Small intestine (tissue), 7 donors: ENCODE measurements at regions not wholly inside any gene's neighbourhood (a gene's known extent, or its start where the extent isn't known, plus 50 kb on each side); places are given as distances from the start of the nearest gene placed in this dataset.
"Not testable (repeated sequence)": the region's sequence is repeated elsewhere in the genome, so short reads cannot be mapped to it uniquely, and the experiment has no call there.

Source experiments
- DNase-seq, 2 donors: peaks; one replicate each; pipeline versions ENCODE4 v3.0.0 to v3.0.0-alpha.2; 2013
- FAIRE-seq: peaks from 2 replicates; lab custom pipeline; 2012; peaks lifted over from hg19 to GRCh38; lab: Jason Lieb, UNC
- H3K27ac ChIP-seq, 3 donors: one replicate each; pipeline ENCODE4 v1.5.1; 2013; ENCODE audit warnings: low read length in 2 of 3, mild to moderate bottlenecking in 2 of 3, control low read depth in 1 of 3, inconsistent platforms in 1 of 3, low read depth in 1 of 3, moderate library complexity in 1 of 3
- H3K27me3 ChIP-seq, 3 donors: one replicate each; pipeline ENCODE4 v1.6.1; 2013; ENCODE audit warnings: low read length in 3 of 3, inconsistent platforms in 1 of 3; ENCODE audit not compliant: control insufficient read depth in 3 of 3, insufficient read depth in 3 of 3
- H3K36me3 ChIP-seq, 3 donors: one replicate each; pipeline ENCODE4 v1.6.1; 2013; ENCODE audit warnings: low read length in 3 of 3, inconsistent platforms in 1 of 3, low read depth in 1 of 3, mild to moderate bottlenecking in 1 of 3, moderate library complexity in 1 of 3; ENCODE audit not compliant: control insufficient read depth in 3 of 3, insufficient read depth in 2 of 3
- H3K4me1 ChIP-seq, 3 donors: one replicate each; pipeline ENCODE4 v1.6.1; 2013; ENCODE audit warnings: low read length in 2 of 3, inconsistent platforms in 1 of 3, low read depth in 1 of 3, mild to moderate bottlenecking in 1 of 3, moderate library complexity in 1 of 3; ENCODE audit not compliant: control insufficient read depth in 3 of 3, insufficient read depth in 2 of 3
- H3K4me3 ChIP-seq, 3 donors: one replicate each; pipeline ENCODE4 v1.5.1; 2013; ENCODE audit warnings: low read length in 3 of 3, control low read depth in 1 of 3, inconsistent platforms in 1 of 3, low read depth in 1 of 3, mild to moderate bottlenecking in 1 of 3, moderate library complexity in 1 of 3
- H3K9me3 ChIP-seq, 2 donors: one replicate each; pipeline ENCODE4 v1.6.1; 2013; ENCODE audit warnings: low read depth in 1 of 2, low read length in 1 of 2; ENCODE audit not compliant: control insufficient read depth in 2 of 2, insufficient read depth in 1 of 2
- WGBS, 3 donors: extraction: QIAGEN DNeasy Blood & Tissue Kit; methylation state at CpG; one replicate each; pipeline ENCODE4 v1.1.7; 2013; 5-methylcytosine and 5-hydroxymethylcytosine counted together
- donor health status: healthy with polysubstance abuse.
- donor health status: control.
- donor health status: control.
- donor health status: Bipolar disorder and iron deficiency.
- donor health status: healthy.

GRCh38 chr10:64699244-64699643 lies 1178.0 kb downstream of the REEP3 start:
- no peak overlapping the region for H3K4me3 ChIP-seq
- no peaks in the 10 kb centered on the region for H3K27me3 ChIP-seq
- no peaks in the 10 kb centered on the region for H3K4me1 ChIP-seq
- no peaks in the 10 kb centered on the region for H3K36me3 ChIP-seq
- DNase-seq, result no peak
- no peak for FAIRE-seq
- H3K9me3 ChIP-seq, result peaks cover 0 to 3% of the 10 kb centered on the region in 2 donors
- no peak overlapping the region for H3K27ac ChIP-seq
- 26 to 62% (median 40%) methylated on average over 3 of the region's 3 CpGs for WGBS, 3 donors

GRCh38 chr10:64702086-64702485 lies 1180.9 kb downstream of the REEP3 start:
- not testable (repeated sequence) for H3K4me3 ChIP-seq, H3K36me3 ChIP-seq, H3K27me3 ChIP-seq, FAIRE-seq, H3K9me3 ChIP-seq, DNase-seq, H3K4me1 ChIP-seq, H3K27ac ChIP-seq
- WGBS, 3 donors, result 38 to 72% (median 47%) methylated on average over 3 of the region's 3 CpGs

- Histone ChIP-seq H3K4me3 (no peak overlapping the region), H3K27me3 (no peaks in the 10 kb centered on the region), H3K4me1 (no peaks in the 10 kb centered on the region), H3K27ac (no peak overlapping the region), H3K36me3 (no peaks in the 10 kb centered on the region), H3K9me3 (no peaks in the 10 kb centered on the region)
- FAIRE-seq, result no peak
- no peak for DNase-seq
- 85 to 92% (median 88%) methylated on average over 3 of the region's 3 CpGs for WGBS, 3 donors
These were observed 1187.9 kb downstream of the REEP3 start for GRCh38 chr10:64708884-64709681.

- FAIRE-seq, result no peak
- Histone ChIP-seq H3K9me3 (peaks cover 0 to 17% of the 10 kb centered on the region in 2 donors), H3K4me1 (no peaks in the 10 kb centered on the region), H3K36me3 (no peaks in the 10 kb centered on the region), H3K4me3 (no peak overlapping the region), H3K27me3 (no peaks in the 10 kb centered on the region), H3K27ac (no peak overlapping the region)
- peak in 1 of 2 donors; percentile 1 for DNase-seq
These were observed 1205.3 kb downstream of the REEP3 start for GRCh38 chr10:64726466-64726865.

GRCh38 chr10:64731016-64731415 lies 1209.8 kb downstream of the REEP3 start:
- peaks cover 0 to 9% (median 0%) of the 10 kb centered on the region in 3 donors for H3K4me1 ChIP-seq
- FAIRE-seq, result no peak
- peaks cover 0 to 21% of the 10 kb centered on the region in 2 donors for H3K9me3 ChIP-seq
- DNase-seq, result no peak
- H3K27ac ChIP-seq, result no peak overlapping the region
- H3K36me3 ChIP-seq, result no peaks in the 10 kb centered on the region
- no peaks in the 10 kb centered on the region for H3K27me3 ChIP-seq
- H3K4me3 ChIP-seq, result no peak overlapping the region

- WGBS, 3 donors, result 65 to 71% (median 66%) methylated on average over 8 of the region's 8 CpGs
- Histone ChIP-seq H3K4me3 (no peak overlapping the region), H3K36me3 (no peaks in the 10 kb centered on the region), H3K9me3 (peaks cover 0 to 13% of the 10 kb centered on the region in 2 donors), H3K27me3 (no peaks in the 10 kb centered on the region), H3K27ac (peak overlapping the region in 1 of 3 donors; percentile 73), H3K4me1 (peaks cover 0 to 9% (median 0%) of the 10 kb centered on the region in 3 donors)
- DNase-seq (peak; percentile 17 to 36), FAIRE-seq (no peak)
These were observed 1211.3 kb downstream of the REEP3 start for GRCh38 chr10:64732372-64732957.

GRCh38 chr10:64733980-64734379 lies 1212.8 kb downstream of the REEP3 start:
- Histone ChIP-seq H3K27me3 (no peaks in the 10 kb centered on the region), H3K4me1 (peaks cover 0 to 9% (median 0%) of the 10 kb centered on the region in 3 donors), H3K4me3 (no peak overlapping the region), H3K27ac (no peak overlapping the region), H3K9me3 (peaks cover 0 to 8% of the 10 kb centered on the region in 2 donors), H3K36me3 (no peaks in the 10 kb centered on the region)
- peak; percentile 73 for FAIRE-seq
- peak; percentile 36 to 58 for DNase-seq

GRCh38 chr10:64738462-64738861 lies 1217.3 kb downstream of the REEP3 start:
- WGBS, 3 donors, result 45 to 60% (median 53%) methylated on average over 2 of the region's 2 CpGs
- no peaks in the 10 kb centered on the region for H3K27me3 ChIP-seq
- peaks cover 0 to 3% of the 10 kb centered on the region in 2 donors for H3K9me3 ChIP-seq
- H3K4me1 ChIP-seq, result no peaks in the 10 kb centered on the region
- H3K4me3 ChIP-seq, result no peak overlapping the region
- no peak overlapping the region for H3K27ac ChIP-seq
- H3K36me3 ChIP-seq, result no peaks in the 10 kb centered on the region
- DNase-seq, result no peak
- FAIRE-seq, result no peak
